Retina (tissue), 1 donor: ENCODE measurements at regions not wholly inside any gene's neighbourhood (a gene's known extent, or its start where the extent isn't known, plus 50 kb on each side); places are given as distances from the start of the nearest gene placed in this dataset.
A peak's percentile ranks its signal among the peaks of the same experiment; 100 is the strongest.
"Not testable (repeated sequence)": the region's sequence is repeated elsewhere in the genome, so short reads cannot be mapped to it uniquely, and the experiment has no call there.

ENCODE experiments used
- DNase-seq: peaks from one replicate; pipeline ENCODE4 v3.0.0-alpha.2; 2016

DNA sequence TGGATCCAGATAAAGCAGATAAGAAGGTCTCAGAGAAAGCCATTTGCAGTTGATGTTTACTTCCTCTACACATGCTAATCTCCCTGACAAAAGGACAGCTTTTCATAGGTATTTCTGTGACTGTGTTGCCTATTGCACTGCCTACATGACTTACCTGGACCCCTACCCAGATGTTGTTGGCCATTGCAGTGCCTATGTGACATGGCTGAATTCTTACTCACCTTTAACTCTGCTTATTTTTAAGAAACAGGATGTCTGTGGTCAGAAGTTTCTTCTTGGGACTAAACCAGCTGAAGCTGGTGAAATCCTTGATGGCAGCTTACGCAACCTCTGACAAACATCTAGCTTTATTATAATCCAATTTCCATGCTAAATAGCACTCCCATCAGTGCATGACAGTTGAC is 50.7 kb downstream of the PPIAL4D start:
- DNase-seq, result not testable (repeated sequence)

DNA sequence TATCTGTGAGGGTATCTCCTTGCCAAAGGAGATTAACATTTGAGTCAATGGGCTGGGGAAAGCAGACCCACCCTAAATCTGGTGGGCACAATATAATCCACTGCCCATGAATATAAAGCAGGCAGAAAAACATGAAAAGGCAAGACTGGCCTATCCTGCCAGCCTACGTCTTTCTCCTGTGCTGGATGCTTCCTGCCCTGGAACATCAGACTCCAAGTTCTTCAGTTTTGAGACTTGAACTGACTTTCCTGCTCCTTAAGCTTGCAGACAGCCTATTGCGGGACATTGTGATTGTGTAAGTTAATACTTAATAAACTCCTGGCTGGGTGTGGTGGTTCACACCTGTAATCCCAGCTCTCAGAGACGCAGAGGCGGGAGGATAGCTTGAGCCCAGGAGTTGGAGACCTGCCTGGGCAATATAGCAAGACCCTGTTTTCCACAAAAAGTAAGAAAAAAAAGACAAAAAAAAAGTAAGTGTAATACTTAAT is 52.4 kb downstream of the PPIAL4D start:
- not testable (repeated sequence) for DNase-seq

DNA sequence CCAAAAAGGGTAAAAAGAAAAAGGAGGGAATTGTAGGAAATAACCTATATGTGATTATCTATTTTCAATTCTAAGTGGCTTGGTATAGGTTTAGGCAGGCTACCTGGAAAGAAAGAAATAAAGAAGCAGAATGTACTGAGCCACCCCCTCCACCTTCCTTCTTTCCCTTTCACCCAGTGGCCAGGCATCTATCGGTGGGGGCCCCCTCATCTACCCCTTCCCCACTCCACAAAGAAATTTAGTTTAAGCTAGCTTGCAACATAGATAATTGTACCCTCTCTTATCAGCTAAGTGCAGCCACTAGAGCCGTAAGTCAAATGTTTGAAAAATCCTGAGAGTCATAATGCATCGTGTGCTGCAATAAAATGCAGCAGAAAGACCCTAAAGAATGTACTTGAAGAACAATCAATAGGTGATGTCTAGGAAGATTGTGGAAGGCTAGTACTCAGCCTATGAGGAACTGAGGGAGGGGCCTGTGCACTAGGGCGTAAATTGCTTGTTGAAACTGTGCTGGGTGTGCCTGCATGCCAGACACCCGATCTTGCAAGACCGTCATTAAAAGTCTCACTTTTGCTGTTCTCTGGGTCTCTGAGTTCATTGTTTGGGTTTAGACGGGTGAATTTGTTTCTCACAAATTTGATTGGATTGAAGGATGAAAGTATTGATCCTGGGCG is 53.0 kb downstream of the PPIAL4D start:
- DNase-seq, result peak; percentile 1

DNA sequence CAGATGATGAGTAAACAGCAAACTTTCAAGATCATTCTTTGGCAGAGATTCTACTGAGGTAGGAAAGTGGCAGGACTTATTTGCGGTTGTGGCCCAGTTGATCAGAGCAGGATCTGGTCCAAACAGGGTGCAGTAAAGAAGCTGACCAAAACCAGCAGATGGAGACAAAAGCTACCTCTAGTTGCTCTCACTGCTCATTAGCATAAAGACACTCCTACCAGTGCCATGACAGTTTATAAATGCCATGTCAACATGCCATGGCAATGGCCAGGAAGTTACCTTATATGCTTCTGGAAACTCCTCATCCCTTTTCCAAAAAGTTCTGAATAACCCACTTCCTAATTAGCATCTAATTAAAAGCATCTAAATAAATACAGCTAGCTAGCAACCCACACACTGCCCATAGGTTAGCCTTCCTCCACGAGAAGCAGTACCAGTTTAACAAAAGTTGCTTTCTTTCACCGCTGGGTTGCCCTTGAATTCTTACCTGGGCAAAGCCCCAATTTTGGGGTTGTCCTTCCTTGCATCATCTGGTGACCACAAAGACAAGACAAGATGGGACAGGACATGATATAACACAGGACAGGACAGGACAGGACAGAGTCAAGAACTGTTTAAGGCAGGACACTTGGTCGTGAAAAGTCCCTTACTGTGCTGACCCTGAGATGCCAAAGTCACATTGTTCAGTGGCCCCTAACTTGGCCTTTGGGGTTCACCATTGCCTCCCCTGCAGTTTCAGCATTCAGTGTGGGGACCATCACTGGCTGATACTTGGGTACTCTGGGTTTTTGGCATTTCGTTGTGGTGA is 59.2 kb downstream of the PPIAL4D start:
- DNase-seq, result not testable (repeated sequence)

DNA sequence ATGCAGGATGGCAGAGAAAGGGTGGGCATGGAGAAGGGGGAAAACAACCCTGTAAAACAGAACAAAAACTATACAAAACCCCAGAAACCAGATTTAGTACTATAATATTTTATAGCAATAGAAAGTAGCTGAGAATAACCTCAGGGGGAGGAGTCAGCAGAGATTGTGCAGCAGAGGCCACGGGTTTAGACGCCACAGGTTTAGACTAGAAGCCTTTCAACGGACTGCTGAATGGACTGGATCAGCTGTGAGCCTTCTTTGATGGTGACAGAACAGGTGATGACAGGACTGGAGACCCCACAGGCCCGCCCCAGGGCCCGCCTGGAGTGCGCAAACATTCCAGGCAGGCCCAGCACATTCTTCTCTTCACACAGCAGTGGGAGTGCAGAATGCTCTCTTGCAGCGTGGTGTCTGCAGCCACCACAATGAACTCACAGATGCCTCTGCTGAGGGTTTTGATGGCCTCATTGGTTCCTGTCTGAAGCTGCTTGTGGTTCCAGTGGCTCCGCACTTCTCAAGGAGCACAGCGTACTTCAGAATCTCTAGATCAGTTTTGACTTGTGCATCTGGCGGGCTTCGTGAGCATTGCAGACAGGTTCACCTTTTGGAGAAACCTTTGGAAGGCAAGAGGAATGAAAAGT is 65.6 kb downstream of the PPIAL4D start:
- not testable (repeated sequence) for DNase-seq

DNA sequence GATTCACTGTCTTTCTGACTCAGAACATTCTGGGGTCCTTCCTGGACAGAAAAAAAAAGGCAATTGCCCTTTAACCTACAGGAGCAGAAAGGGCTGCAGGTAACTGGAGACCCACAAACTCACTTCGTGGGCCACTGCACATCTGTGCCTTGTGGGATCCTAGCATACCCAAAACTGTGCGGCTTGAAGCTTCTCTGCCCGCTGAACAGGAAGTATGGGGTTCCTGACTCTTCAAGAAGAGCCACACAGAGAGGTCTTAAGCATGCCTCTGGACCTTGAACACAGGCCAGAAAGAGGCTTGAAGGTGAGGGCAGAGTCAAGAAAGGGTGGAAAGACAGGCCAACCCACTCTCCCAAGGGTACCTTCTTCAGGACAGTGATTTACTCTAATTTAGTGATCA is 67.6 kb downstream of the PPIAL4D start:
- not testable (repeated sequence) for DNase-seq

DNA sequence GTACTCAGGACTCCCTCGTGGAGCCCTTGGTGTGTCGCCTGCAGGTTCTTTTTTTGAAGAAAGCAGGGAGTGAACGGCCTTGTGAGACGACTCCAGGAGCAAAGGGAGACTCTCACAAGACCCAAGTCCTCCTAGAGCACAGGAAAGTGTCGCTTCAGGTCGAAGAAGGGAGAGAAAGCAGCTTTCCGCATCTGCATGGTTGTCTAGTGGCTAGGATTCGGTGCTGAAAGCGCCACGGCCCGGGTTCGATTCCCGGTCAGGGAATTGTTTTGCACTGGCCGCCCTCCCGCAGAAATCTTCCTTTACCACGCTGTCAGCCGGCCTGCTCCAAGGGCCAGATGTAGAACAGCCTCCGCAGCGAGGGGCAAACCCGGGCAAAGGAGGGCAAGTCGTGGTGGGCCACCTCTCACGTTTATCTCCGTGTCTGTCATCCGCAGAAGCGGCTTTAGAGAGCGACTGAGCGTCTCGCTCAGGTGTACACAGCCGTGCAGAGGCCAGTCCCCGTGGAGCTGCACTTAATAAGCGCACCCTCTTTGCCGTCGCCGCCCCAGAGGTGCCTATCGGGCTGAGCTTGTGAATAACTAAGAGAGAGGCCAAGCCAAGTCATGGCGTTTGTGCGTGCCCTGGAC is 72.6 kb downstream of the FAM72D start:
- peak; percentile 44 for DNase-seq

DNA sequence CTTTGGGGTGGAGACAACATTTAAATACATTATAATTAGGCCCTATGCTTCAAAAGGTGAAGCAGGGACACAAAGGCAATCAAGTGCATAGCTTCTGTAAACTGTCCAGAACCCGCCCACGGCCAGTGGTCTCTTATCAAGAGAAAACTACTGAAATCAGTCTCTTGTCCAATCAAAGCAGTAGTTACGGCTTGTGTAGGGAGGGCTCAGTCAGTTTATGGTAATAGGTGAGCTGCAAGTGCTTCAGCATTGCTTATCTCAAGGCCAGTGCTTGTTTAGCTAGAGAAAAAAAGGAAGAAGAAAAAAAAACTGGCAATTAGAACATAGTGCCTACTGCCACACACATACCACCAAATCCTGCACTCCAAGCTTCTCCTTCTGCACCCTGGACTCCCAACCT is 68.6 kb downstream of the FAM72D start:
- DNase-seq, result not testable (repeated sequence)
